ENCODE measurements at regions not wholly inside any gene's neighbourhood (a gene's known extent, or its start where the extent isn't known, plus 50 kb on each side); places are given as distances from the start of the nearest gene placed in this dataset.

DNA sequence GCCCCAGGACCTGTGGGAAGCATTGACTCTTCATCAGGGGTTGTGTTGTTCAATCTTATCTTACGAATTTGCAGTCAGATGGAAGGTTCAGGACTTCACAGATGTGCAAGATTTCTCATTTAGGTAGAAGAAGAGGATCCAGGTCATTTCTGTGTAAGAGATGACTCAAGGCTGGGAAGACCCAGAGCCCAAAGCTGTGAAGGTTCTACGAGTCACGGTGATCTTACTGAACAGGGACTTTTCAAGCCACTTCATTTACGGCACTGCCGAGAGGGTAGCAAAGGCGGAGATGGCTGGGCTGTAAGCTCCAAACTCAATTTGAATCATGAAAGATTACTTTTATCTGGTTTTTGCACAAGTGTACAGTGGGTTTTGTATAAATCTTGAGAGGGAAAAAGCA is 228.0 kb upstream of the MEX3C start:
- H3K9ac ChIP-seq, result no peak overlapping the region
- no peak overlapping the region for H3K4me2 ChIP-seq
- no peaks in the 10 kb centered on the region for H3K36me3 ChIP-seq
- H3K27ac Mint-ChIP-seq, result no peak overlapping the region
- H3K79me2 ChIP-seq (ENCODE audit: low read depth), result no peaks in the 10 kb centered on the region
- H3K4me1 Mint-ChIP-seq, result peaks cover 3% of the 10 kb centered on the region
- H3K4me3 ChIP-seq, result no peak overlapping the region
- H3K27me3 ChIP-seq, result no peaks in the 10 kb centered on the region
- no peak overlapping the region for H2AFZ ChIP-seq (replicated peaks)
- H3K4me3 Mint-ChIP-seq, result no peak overlapping the region
- DNase-seq (ENCODE audit: low spot score), result no peak
- no peak overlapping the region for H3K27ac ChIP-seq
- H3K27me3 Mint-ChIP-seq (ENCODE audit: insufficient read depth, low read depth), result peaks cover 5% of the 10 kb centered on the region
- H3K4me1 ChIP-seq, result no peaks in the 10 kb centered on the region
- no peak for TF ChIP-seq EZH2 (IDR thresholded peaks at IDR 0.05)
- TF ChIP-seq EZH2phosphoT487 (IDR thresholded peaks at IDR 0.05), result no peak
- TF ChIP-seq, protein P1, sequence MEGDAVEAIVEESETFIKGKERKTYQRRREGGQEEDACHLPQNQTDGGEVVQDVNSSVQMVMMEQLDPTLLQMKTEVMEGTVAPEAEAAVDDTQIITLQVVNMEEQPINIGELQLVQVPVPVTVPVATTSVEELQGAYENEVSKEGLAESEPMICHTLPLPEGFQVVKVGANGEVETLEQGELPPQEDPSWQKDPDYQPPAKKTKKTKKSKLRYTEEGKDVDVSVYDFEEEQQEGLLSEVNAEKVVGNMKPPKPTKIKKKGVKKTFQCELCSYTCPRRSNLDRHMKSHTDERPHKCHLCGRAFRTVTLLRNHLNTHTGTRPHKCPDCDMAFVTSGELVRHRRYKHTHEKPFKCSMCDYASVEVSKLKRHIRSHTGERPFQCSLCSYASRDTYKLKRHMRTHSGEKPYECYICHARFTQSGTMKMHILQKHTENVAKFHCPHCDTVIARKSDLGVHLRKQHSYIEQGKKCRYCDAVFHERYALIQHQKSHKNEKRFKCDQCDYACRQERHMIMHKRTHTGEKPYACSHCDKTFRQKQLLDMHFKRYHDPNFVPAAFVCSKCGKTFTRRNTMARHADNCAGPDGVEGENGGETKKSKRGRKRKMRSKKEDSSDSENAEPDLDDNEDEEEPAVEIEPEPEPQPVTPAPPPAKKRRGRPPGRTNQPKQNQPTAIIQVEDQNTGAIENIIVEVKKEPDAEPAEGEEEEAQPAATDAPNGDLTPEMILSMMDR (IDR thresholded peaks at IDR 0.05), result no peak
- H4K20me1 ChIP-seq (ENCODE audit: low read depth), result no peaks in the 10 kb centered on the region
- H3K9me3 ChIP-seq (ENCODE audit: low read depth), result no peaks in the 10 kb centered on the region
- H3K36me3 Mint-ChIP-seq, result no peaks in the 10 kb centered on the region
- H3F3A ChIP-seq (ENCODE audit: low read depth), result no peaks in the 10 kb centered on the region
- H3K9me3 Mint-ChIP-seq, result peaks cover 2% of the 10 kb centered on the region

- Mint-ChIP-seq H3K36me3 (no peaks in the 10 kb centered on the region), H3K4me1 (peaks cover 3% of the 10 kb centered on the region), H3K9me3 (peaks cover 2% of the 10 kb centered on the region), H3K27ac (no peak overlapping the region), H3K27me3 (ENCODE audit: insufficient read depth, low read depth) (peaks cover 5% of the 10 kb centered on the region), H3K4me3 (no peak overlapping the region)
- Histone ChIP-seq H3K4me3 (no peak overlapping the region), H3K27ac (no peak overlapping the region), H4K20me1 (ENCODE audit: low read depth) (no peaks in the 10 kb centered on the region), H3K27me3 (no peaks in the 10 kb centered on the region), H2AFZ (replicated peaks) (no peak overlapping the region), H3K9ac (no peak overlapping the region), H3K9me3 (ENCODE audit: low read depth) (no peaks in the 10 kb centered on the region), H3K4me2 (no peak overlapping the region), H3K79me2 (ENCODE audit: low read depth) (no peaks in the 10 kb centered on the region), H3K36me3 (no peaks in the 10 kb centered on the region), H3K4me1 (no peaks in the 10 kb centered on the region), H3F3A (ENCODE audit: low read depth) (no peaks in the 10 kb centered on the region)
- DNase-seq (ENCODE audit: low spot score), result no peak
- TF ChIP-seq, protein P1 (IDR thresholded peaks at IDR 0.05), result no peak
- TF ChIP-seq EZH2phosphoT487 (IDR thresholded peaks at IDR 0.05) (no peak), EZH2 (IDR thresholded peaks at IDR 0.05) (no peak)
Observed at GRCh38 chr18:51425889-51426288, 228.4 kb upstream of the MEX3C start.

- Histone ChIP-seq H3K9ac (no peak overlapping the region), H3K36me3 (no peaks in the 10 kb centered on the region), H3F3A (ENCODE audit: low read depth) (no peaks in the 10 kb centered on the region), H3K9me3 (ENCODE audit: low read depth) (no peaks in the 10 kb centered on the region), H4K20me1 (ENCODE audit: low read depth) (no peaks in the 10 kb centered on the region), H3K27me3 (no peaks in the 10 kb centered on the region), H3K4me1 (no peaks in the 10 kb centered on the region), H3K4me2 (no peak overlapping the region), H3K27ac (no peak overlapping the region), H3K79me2 (ENCODE audit: low read depth) (no peaks in the 10 kb centered on the region), H3K4me3 (no peak overlapping the region), H2AFZ (replicated peaks) (no peak overlapping the region)
- Mint-ChIP-seq H3K9me3 (peaks cover 2% of the 10 kb centered on the region), H3K4me3 (no peak overlapping the region), H3K27me3 (ENCODE audit: insufficient read depth, low read depth) (peaks cover 5% of the 10 kb centered on the region), H3K4me1 (peaks cover 3% of the 10 kb centered on the region), H3K27ac (no peak overlapping the region), H3K36me3 (no peaks in the 10 kb centered on the region)
- no peak for DNase-seq (ENCODE audit: low spot score)
- TF ChIP-seq EZH2phosphoT487 (IDR thresholded peaks at IDR 0.05) (no peak), EZH2 (IDR thresholded peaks at IDR 0.05) (no peak)
- TF ChIP-seq, protein P1 (IDR thresholded peaks at IDR 0.05), result no peak
Observed at GRCh38 chr18:51426996-51427395, 229.5 kb upstream of the MEX3C start.

All from neural progenitor cell (in vitro differentiated cells).